BE2C (cell line): ENCODE measurements at regions not wholly inside any gene's neighbourhood (a gene's known extent, or its start where the extent isn't known, plus 50 kb on each side); places are given as distances from the start of the nearest gene placed in this dataset.

Experiments used
- DNase-seq: peaks from one replicate; pipeline ENCODE4 v3.0.0-alpha.2; 2020
- H3K27me3 ChIP-seq: fragments of 250-450 bp; sonication (Bioruptor Pico); 2 replicates; pipeline ENCODE4 v1.5.1; 2020; ENCODE audit warnings: mild to moderate bottlenecking
- H3K36me3 ChIP-seq: fragments of 250-450 bp; sonication (Bioruptor Pico); 2 replicates; pipeline ENCODE4 v1.5.1; 2020; ENCODE audit warnings: mild to moderate bottlenecking
- H3K4me1 ChIP-seq: fragments of 250-450 bp; sonication (Bioruptor Pico); 2 replicates; pipeline ENCODE4 v1.5.1; 2020
- H3K4me3 ChIP-seq: 2 replicates; pipeline ENCODE4 v1.5.1; 2011; ENCODE audit warnings: low read depth, low read length
- H3K9me3 ChIP-seq: fragments of 250-450 bp; sonication (Bioruptor Pico); 2 replicates; pipeline ENCODE4 v1.5.1; 2020
- TF ChIP-seq, protein P1 (sequence below): IDR thresholded peaks from 2 replicates; pipeline ENCODE4 v1.5.1; 2012; ENCODE audit warnings: mild to moderate bottlenecking, low read depth, low read length

DNA sequence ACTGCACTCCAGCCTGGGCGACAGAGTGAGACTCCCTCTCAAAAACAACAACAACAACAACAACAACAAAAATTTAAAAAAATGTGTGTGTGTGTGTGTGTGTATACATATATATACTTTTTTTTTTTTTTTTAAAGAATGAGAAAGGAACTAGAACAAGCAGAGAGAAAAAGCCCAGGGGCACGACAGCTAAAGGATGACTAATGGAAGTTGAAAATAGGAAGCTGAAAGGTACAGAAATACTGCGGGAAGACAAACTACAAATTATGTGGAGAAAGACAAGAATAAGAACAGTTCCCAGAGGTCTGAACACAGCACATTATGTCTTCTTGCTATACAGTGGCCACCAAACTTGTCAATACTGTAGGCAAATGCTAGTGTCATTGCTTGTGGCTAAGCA, 141.9 kb upstream of the PRSS1 start:
- no peak for DNase-seq
- no peak overlapping the region for H3K4me3 ChIP-seq
- no peaks in the 10 kb centered on the region for H3K27me3 ChIP-seq
- no peaks in the 10 kb centered on the region for H3K4me1 ChIP-seq
- TF ChIP-seq, protein P1, sequence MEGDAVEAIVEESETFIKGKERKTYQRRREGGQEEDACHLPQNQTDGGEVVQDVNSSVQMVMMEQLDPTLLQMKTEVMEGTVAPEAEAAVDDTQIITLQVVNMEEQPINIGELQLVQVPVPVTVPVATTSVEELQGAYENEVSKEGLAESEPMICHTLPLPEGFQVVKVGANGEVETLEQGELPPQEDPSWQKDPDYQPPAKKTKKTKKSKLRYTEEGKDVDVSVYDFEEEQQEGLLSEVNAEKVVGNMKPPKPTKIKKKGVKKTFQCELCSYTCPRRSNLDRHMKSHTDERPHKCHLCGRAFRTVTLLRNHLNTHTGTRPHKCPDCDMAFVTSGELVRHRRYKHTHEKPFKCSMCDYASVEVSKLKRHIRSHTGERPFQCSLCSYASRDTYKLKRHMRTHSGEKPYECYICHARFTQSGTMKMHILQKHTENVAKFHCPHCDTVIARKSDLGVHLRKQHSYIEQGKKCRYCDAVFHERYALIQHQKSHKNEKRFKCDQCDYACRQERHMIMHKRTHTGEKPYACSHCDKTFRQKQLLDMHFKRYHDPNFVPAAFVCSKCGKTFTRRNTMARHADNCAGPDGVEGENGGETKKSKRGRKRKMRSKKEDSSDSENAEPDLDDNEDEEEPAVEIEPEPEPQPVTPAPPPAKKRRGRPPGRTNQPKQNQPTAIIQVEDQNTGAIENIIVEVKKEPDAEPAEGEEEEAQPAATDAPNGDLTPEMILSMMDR: no peak
- no peaks in the 10 kb centered on the region for H3K9me3 ChIP-seq
- no peaks in the 10 kb centered on the region for H3K36me3 ChIP-seq

DNA sequence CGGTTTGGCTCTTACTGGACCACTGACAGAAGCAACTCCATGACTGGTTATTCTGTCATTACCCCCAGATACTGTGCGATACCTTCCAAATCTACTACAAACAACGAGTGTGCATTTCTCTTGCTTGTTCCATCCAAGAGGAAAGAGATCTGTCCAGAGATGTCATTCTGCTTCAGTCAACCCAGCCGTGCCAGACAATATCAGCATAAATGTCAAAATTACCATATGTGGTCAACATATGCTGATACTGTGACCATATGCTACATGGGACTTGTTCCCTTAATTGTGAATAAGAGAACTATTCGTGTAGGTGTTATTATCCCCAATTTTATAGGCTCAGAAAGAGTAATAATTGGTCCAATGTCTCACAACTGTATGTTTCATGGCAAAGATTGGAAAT, 143.2 kb upstream of the PRSS1 start:
- H3K27me3 ChIP-seq: no peaks in the 10 kb centered on the region
- no peaks in the 10 kb centered on the region for H3K36me3 ChIP-seq
- H3K4me1 ChIP-seq: no peaks in the 10 kb centered on the region
- DNase-seq: no peak
- no peaks in the 10 kb centered on the region for H3K9me3 ChIP-seq
- no peak overlapping the region for H3K4me3 ChIP-seq
- TF ChIP-seq, protein P1: no peak

DNA sequence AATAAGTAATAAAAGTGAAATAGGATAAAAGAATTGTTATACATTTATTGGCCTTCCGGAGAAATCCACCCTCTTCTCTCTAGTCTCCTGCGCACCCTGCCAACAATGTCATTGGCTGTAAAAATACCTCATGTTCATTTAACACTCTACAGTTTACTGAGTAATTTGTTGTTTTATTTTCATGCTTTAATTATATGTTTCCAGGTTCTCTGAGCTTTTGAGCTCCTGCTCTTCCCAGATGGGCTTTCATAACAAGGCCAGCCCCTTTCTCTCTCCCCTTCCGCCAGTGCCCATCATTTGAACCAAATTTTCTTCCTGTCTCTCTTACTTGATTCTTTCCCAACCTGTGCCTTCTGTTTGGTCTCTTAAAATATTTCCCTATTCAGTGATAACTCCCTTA, 144.6 kb upstream of the PRSS1 start:
- H3K4me3 ChIP-seq: no peak overlapping the region
- H3K27me3 ChIP-seq: no peaks in the 10 kb centered on the region
- no peak for DNase-seq

DNA sequence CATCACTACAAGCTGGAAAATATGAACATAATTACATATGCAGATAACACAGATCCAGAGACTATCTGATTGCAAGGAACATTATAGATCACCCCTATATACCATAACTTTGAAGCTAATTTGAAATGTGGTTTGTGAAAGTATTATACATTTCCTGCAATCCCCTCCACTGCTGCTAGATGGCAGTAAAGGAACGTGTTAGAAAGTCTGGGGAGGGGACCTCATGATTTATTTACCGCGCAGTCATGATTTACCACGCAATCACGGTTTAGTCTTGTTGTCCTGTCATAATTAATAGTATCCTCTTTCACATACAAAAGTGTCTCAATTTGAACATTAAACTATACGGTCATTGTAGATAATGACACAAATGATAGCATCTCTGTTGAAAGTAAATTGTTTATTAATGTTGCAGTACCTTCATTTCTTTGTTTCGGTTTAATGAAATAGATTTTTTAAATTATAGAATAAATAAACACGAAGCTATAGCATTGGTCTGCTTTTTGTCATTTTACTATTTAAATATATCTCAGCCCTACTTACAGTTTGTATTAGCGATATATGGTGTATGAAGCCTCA, 145.3 kb upstream of the PRSS1 start:
- DNase-seq: peak; percentile 59
- Histone ChIP-seq H3K36me3 (no peaks in the 10 kb centered on the region), H3K4me1 (no peaks in the 10 kb centered on the region), H3K27me3 (no peaks in the 10 kb centered on the region), H3K4me3 (peak overlapping the region; percentile 24; the same call in 1 of the 2 replicates), H3K9me3 (no peaks in the 10 kb centered on the region)
- TF ChIP-seq, protein P1: peak; percentile 91

More for the DNA sequence above, 144.6 kb upstream of the PRSS1 start:
- Histone ChIP-seq H3K4me1 (no peaks in the 10 kb centered on the region), H3K9me3 (no peaks in the 10 kb centered on the region), H3K36me3 (no peaks in the 10 kb centered on the region)
- TF ChIP-seq, protein P1: no peak

DNA sequence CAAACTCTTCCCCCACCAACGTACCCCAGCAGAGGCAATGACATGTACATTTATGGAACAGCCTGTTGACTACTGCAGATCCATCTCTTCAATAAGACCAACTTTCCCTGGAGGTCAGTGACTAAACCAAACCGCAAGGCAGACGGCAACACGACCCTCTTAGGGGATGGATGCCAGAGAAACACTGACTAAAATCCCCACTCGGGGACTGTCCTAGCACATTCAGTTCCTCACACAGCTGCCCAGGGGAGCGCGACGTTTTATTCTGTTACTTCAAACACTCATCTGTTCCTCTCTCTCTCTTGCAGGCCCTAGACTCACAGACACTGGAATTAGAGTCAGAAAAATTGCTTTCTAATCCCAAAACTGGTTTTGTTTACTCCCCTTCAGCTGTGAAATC, 146.5 kb upstream of the PRSS1 start:
- no peaks in the 10 kb centered on the region for H3K9me3 ChIP-seq

DNA sequence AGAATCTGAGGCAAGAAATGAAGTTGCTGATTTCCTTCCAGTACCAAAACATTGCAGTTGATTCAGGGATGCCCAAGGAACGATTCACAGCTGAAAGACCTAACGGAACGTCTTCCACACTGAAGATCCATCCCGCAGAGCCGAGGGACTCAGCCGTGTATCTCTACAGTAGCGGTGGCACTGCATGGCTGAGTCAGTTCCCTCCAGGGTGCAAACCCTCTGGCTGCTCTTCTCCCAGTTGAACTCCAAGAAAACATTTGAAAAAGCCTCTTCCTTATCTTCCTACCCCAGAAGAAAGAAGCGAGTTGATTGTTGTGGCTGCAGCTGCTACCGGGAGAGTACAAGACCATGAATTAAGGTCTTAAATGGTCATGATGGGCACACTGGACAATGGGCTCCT, 147.1 kb upstream of the PRSS1 start:
- no peak for DNase-seq
- H3K4me1 ChIP-seq: no peaks in the 10 kb centered on the region
- H3K27me3 ChIP-seq: no peaks in the 10 kb centered on the region
- no peaks in the 10 kb centered on the region for H3K36me3 ChIP-seq
- H3K9me3 ChIP-seq: no peaks in the 10 kb centered on the region
- H3K4me3 ChIP-seq: no peak overlapping the region
- TF ChIP-seq, protein P1: no peak

More for the DNA sequence above, 146.5 kb upstream of the PRSS1 start:
- DNase-seq: no peak
- no peaks in the 10 kb centered on the region for H3K36me3 ChIP-seq
- H3K27me3 ChIP-seq: no peaks in the 10 kb centered on the region
- no peak overlapping the region for H3K4me3 ChIP-seq
- TF ChIP-seq, protein P1: no peak
- H3K4me1 ChIP-seq: no peaks in the 10 kb centered on the region
